Upper lobe of left lung (tissue), 4 donors: ENCODE measurements at regions not wholly inside any gene's neighbourhood (a gene's known extent, or its start where the extent isn't known, plus 50 kb on each side); places are given as distances from the start of the nearest gene placed in this dataset.

Source experiments
- CTCF ChIP-seq, 6 experiments: fragments of 450-650 bp in 4 of 6; fragments of 200-600 bp in 2 of 6; sonication (generic) in 2 of 6; IDR thresholded peaks; one replicate each; pipeline ENCODE4 v1.5.1; 2016 to 2019; ENCODE audit warnings: antibody characterized with exemption in 6 of 6
- EP300 ChIP-seq, 4 donors: sonication (generic); formaldehyde crosslinking; IDR thresholded peaks; one replicate each; pipeline ENCODE4 v1.5.1; 2017; ENCODE audit warnings: antibody characterized with exemption in 4 of 4, control low read depth in 2 of 4

GRCh38 chr3:177552051-177552450 is 354.8 kb upstream of the TBL1XR1 start:
- TF ChIP-seq CTCF (IDR thresholded peaks at IDR 0.05) (no peak), EP300 (IDR thresholded peaks at IDR 0.05) (no peak)
